GM06990 (cell line): ENCODE measurements at regions not wholly inside any gene's neighbourhood (a gene's known extent, or its start where the extent isn't known, plus 50 kb on each side); places are given as distances from the start of the nearest gene placed in this dataset.
"Not testable (repeated sequence)": the region's sequence is repeated elsewhere in the genome, so short reads cannot be mapped to it uniquely, and the experiment has no call there.

Experiments
- DNase-seq: peaks from one replicate; pipeline ENCODE4 v3.0.0-alpha.2; 2011; ENCODE audit not compliant: insufficient read length; ENCODE audit errors: extremely low read depth
- H3K27me3 ChIP-seq: replicated peaks from 2 replicates; pipeline ENCODE4 v1.6.0; 2011; ENCODE audit warnings: low read length; ENCODE audit not compliant: control insufficient read depth, insufficient read depth
- H3K36me3 ChIP-seq: 2 replicates; pipeline ENCODE4 v1.5.1; 2011; ENCODE audit warnings: low read length; ENCODE audit not compliant: control insufficient read depth, insufficient read depth
- H3K4me3 ChIP-seq: replicated peaks from 2 replicates; pipeline ENCODE4 v1.5.1; 2011; ENCODE audit warnings: low read depth, mild to moderate bottlenecking, control low read depth, low read length
- TF ChIP-seq, protein P1 (sequence below): IDR thresholded peaks from 2 replicates; pipeline ENCODE4 v1.5.1; 2011; ENCODE audit warnings: low read length, control low read depth, mild to moderate bottlenecking, inconsistent platforms; ENCODE audit not compliant: insufficient read depth, poor library complexity, severe bottlenecking

DNA sequence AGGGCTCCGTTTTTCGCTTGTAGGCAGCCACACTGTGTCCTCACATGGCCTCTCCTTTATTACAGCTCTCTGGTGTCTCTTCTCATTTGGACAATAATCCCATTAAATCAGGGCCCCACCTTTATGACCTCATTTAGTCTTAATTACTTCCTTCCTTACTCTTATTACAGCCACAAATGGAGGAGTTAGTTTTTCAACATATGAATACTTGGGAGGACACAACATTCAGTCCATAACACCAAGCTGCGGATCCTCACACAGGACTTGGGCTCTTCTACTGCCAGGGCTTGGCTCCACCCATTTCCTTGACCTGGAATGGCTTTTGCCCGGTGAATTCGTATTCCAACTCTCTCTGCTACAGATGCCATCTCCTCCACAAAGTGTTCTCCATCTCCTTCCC lies 74.3 kb upstream of the SLC7A14 start:
- Histone ChIP-seq H3K4me3 (no peak overlapping the region), H3K27me3 (no peaks in the 10 kb centered on the region), H3K36me3 (no peaks in the 10 kb centered on the region)
- no peak for DNase-seq
- TF ChIP-seq, protein P1, sequence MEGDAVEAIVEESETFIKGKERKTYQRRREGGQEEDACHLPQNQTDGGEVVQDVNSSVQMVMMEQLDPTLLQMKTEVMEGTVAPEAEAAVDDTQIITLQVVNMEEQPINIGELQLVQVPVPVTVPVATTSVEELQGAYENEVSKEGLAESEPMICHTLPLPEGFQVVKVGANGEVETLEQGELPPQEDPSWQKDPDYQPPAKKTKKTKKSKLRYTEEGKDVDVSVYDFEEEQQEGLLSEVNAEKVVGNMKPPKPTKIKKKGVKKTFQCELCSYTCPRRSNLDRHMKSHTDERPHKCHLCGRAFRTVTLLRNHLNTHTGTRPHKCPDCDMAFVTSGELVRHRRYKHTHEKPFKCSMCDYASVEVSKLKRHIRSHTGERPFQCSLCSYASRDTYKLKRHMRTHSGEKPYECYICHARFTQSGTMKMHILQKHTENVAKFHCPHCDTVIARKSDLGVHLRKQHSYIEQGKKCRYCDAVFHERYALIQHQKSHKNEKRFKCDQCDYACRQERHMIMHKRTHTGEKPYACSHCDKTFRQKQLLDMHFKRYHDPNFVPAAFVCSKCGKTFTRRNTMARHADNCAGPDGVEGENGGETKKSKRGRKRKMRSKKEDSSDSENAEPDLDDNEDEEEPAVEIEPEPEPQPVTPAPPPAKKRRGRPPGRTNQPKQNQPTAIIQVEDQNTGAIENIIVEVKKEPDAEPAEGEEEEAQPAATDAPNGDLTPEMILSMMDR = no peak

DNA sequence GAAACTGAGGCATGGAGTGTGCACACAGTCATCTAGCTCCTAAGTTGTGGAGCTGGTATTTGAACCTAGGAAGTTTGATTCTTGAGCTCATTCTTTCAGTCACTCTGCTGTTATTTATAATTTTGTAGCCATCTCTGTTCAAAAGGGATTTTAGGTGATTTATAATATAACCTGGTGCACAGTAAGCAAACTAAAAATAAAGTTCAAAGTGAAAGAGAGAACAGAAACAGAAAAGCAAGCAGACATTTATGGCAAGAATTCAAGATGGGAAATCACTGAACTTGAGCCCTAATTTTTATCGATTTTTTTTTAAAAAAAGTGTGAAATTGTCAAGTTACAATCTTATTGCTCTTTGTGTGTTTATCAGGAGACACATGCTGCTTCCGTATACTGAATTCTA lies 71.4 kb upstream of the SLC7A14 start:
- TF ChIP-seq, protein P1 = no peak
- no peak for DNase-seq
- H3K27me3 ChIP-seq = no peaks in the 10 kb centered on the region; the same call in 1 of the 2 replicates
- H3K36me3 ChIP-seq = no peaks in the 10 kb centered on the region
- H3K4me3 ChIP-seq = no peak overlapping the region

DNA sequence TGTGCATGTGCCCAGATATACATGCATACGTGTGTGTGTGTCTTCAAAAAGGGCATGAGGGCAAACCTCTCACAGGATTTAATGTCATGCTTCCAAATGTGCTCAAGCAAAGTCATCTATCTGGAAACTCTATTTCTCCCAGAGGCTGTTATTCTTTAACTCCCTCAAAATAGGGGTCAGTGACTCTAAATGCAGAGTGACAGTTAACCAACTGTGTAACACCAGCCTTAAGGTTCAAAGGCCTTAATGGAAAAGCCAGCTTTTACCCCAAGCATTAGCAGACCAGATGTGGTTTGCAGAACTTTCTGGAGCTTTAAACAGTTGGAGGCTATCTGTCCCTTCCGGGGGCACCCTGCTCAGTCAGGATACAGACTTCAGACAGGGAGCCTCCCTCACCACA lies 70.4 kb upstream of the SLC7A14 start:
- TF ChIP-seq, protein P1 = no peak
- peaks cover 1% of the 10 kb centered on the region; the same call in 1 of the 2 replicates for H3K27me3 ChIP-seq
- no peak for DNase-seq
- H3K4me3 ChIP-seq = no peak overlapping the region
- no peaks in the 10 kb centered on the region for H3K36me3 ChIP-seq

DNA sequence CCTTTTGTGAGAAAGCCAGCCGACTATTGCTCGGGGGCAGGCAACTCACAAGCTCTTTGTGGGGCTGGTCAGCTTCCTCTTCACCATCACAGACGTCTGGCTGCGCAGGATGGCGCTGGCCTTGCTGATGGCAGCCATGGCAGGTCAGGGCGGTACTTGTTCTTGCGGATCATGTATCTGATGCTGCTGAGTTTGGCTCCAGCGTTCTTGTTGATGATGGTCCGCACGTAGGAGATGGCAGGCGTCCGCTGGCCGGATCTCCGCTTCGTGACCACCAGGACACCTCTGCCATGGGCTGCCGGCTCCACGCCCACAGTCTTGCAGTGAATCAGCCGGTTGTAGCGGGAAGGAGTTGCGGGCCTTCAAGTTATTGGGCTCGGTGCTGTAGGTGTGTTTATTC lies 67.9 kb upstream of the SLC7A14 start:
- H3K36me3 ChIP-seq = no peaks in the 10 kb centered on the region
- no peak overlapping the region for H3K4me3 ChIP-seq
- H3K27me3 ChIP-seq = peaks cover 1% of the 10 kb centered on the region; the same call in 1 of the 2 replicates
- no peak for DNase-seq
- TF ChIP-seq, protein P1 = no peak

DNA sequence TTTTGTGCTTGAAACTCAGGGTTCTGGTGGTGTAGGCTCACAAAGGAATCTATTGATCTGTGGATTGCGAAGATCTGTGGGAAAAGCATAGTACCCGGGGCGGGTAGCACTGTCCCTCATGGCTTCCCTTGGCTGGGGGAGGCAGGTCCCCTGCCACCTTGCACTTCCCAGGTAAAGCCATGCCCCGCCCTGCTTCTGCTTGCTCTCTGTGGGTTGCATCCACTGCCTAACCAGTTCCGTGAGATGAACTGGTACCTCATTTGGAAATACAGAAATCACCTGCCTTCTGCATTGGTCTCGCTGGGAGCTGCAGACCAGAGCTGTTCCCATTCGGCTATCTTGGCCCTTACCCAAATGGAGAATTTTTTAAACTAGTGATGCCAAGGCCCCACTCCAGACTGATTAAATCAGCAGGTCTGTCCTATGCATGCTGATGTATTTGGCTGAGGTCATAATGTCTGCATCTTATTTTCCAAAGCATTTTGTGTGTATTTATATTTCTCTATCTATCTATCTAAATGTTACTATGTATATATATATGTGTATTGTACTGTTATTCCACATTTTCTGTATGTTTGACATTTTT lies 65.5 kb upstream of the SLC7A14 start:
- DNase-seq = no peak
- H3K4me3 ChIP-seq = no peak overlapping the region
- no peaks in the 10 kb centered on the region for H3K36me3 ChIP-seq
- TF ChIP-seq, protein P1 = no peak
- peaks cover 1% of the 10 kb centered on the region; the same call in 1 of the 2 replicates for H3K27me3 ChIP-seq

DNA sequence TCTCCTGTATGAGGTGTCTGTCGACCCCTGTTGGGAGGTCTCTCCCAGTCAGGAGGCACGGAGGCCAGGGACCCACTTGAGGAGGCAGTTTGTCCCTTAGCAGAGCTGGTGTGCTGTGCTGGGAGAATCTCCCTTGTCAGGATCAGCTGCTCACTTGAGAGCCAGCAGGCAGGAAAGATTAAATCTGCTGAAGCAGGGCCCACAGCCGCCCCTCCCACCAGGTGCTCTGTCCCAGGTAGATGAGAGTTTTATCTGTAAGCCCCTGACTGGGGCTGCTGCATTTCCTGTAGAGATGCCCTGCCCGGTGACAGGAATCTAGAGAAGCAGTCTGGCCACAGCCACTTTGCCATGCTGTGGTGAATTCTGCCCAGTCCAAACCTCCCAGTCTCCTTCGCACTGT lies 64.7 kb upstream of the SLC7A14 start:
- H3K36me3 ChIP-seq, H3K4me3 ChIP-seq, H3K27me3 ChIP-seq, DNase-seq: not testable (repeated sequence)
